ENCODE measurements at regions not wholly inside any gene's neighbourhood (a gene's known extent, or its start where the extent isn't known, plus 50 kb on each side); places are given as distances from the start of the nearest gene placed in this dataset.
"Not testable (repeated sequence)": the region's sequence is repeated elsewhere in the genome, so short reads cannot be mapped to it uniquely, and the experiment has no call there.

DNA sequence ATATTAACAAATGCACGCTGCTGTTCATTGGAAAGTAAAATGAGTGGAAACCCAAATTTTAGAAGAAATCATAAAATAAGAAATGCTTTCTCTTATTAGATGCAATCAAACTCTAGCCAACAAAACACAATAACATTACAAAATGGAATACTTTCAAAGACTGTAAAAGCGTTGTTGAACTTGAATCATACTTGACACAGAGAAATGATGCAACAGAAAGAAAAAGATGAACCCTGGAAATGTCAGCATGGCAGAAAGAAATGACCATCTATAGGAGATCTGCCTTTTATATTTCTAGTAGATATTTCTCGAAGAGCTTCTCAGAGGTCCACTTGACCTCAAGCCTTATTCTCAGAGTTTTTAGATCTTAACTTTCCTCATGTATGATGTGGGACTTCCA is 170.6 kb upstream of the MEIS1 start:
- CTCF ChIA-PET (ENCODE audit: partially characterized antibody): no interaction called here
- H3K4me1 Mint-ChIP-seq: no peaks in the 10 kb centered on the region
- Histone ChIP-seq H3K36me3 (ENCODE audit: insufficient read depth, low read length) (no peaks in the 10 kb centered on the region), H3K9me3 (ENCODE audit: control insufficient read depth in 1 of 2, low read length in 2 of 2) (no peaks in the 10 kb centered on the region), H3K27ac (ENCODE audit: low read depth, low read length) (no peak overlapping the region), H3K4me1 (ENCODE audit: insufficient read depth, low read length) (no peaks in the 10 kb centered on the region), H3K4me3 (ENCODE audit: low read length in 2 of 2) (no peak overlapping the region), H3K27me3 (ENCODE audit: insufficient read depth, low read length) (no peaks in the 10 kb centered on the region)
- intact Hi-C loops (cut with micrococcal nuclease): no loop called here
- DNase-seq: no peak
- H3K27ac Mint-ChIP-seq: no peak overlapping the region
- no peaks in the 10 kb centered on the region for H3K27me3 Mint-ChIP-seq
- H3K9me3 Mint-ChIP-seq: peaks cover 0 to 6% (median 1%) of the 10 kb centered on the region in 8 donors
- H3K36me3 Mint-ChIP-seq: no peaks in the 10 kb centered on the region
- no peak overlapping the region for H3K4me3 Mint-ChIP-seq
- POLR2A ChIA-PET (ENCODE audit: partially characterized antibody): no interaction called here

DNA sequence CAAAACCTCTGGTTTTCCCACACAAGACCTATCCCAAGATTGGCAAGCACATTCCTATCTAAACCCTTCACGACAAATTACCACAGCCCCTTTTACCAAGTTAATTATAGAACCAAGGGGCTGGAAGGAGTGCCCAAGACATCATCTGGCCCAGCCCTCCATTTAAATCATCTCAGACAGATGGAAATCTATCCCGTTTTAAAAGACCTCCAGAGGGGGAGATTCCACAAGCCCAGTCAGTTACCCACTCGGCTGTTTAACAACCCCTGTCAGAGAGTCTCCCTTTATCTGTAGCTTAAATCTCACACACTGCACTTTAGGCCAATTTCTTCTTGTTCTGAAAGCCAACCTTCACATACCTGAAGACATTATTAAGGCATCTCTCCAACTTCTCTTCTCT is 179.1 kb upstream of the MEIS1 start:
- H3K9me3 ChIP-seq (ENCODE audit: control insufficient read depth in 1 of 2, low read length in 2 of 2): no peaks in the 10 kb centered on the region
- H3K4me1 ChIP-seq (ENCODE audit: insufficient read depth, low read length): no peaks in the 10 kb centered on the region
- Mint-ChIP-seq H3K9me3 (peaks cover 0 to 7% (median 0%) of the 10 kb centered on the region in 8 donors), H3K4me1 (no peaks in the 10 kb centered on the region), H3K36me3 (no peaks in the 10 kb centered on the region), H3K27ac (no peak overlapping the region), H3K4me3 (no peak overlapping the region), H3K27me3 (no peaks in the 10 kb centered on the region)
- H3K36me3 ChIP-seq (ENCODE audit: insufficient read depth, low read length): no peaks in the 10 kb centered on the region
- DNase-seq: no peak
- no peak overlapping the region for H3K4me3 ChIP-seq (ENCODE audit: low read length in 2 of 2)
- intact Hi-C loops (cut with micrococcal nuclease): no loop called here
- ChIA-PET POLR2A (ENCODE audit: partially characterized antibody) (no interaction called here), CTCF (ENCODE audit: partially characterized antibody) (no interaction called here)
- no peaks in the 10 kb centered on the region for H3K27me3 ChIP-seq (ENCODE audit: insufficient read depth, low read length)
- H3K27ac ChIP-seq (ENCODE audit: low read depth, low read length): no peak overlapping the region

DNA sequence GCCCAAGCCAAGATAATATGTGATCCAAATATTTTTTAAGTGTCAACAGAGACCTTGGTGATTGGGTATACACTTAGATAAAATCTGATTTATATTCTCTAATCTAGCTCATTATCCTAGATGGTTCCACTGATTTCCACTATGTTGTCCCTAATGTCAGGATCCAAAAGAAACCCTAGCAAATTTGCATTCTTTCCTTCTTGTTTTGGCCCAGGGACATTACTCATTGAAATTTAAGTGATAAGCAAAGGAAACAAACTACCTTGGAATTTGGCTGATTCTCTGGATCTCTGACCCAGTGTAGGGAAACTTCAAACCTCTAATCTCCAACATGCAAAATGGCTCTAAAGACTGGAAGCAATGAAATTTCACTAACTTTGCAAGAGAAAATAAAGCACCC is 179.8 kb upstream of the MEIS1 start:
- Mint-ChIP-seq H3K4me1 (no peaks in the 10 kb centered on the region), H3K27ac (no peak overlapping the region), H3K9me3 (peaks cover 0 to 12% (median 0%) of the 10 kb centered on the region in 8 donors), H3K36me3 (no peaks in the 10 kb centered on the region), H3K27me3 (no peaks in the 10 kb centered on the region), H3K4me3 (no peak overlapping the region)
- Histone ChIP-seq H3K9me3 (ENCODE audit: control insufficient read depth in 1 of 2, low read length in 2 of 2) (no peaks in the 10 kb centered on the region), H3K4me1 (ENCODE audit: insufficient read depth, low read length) (no peaks in the 10 kb centered on the region), H3K36me3 (ENCODE audit: insufficient read depth, low read length) (no peaks in the 10 kb centered on the region), H3K27me3 (ENCODE audit: insufficient read depth, low read length) (no peaks in the 10 kb centered on the region), H3K4me3 (ENCODE audit: low read length in 2 of 2) (no peak overlapping the region), H3K27ac (ENCODE audit: low read depth, low read length) (no peak overlapping the region)
- no peak for DNase-seq
- ChIA-PET POLR2A (ENCODE audit: partially characterized antibody) (no interaction called here), CTCF (ENCODE audit: partially characterized antibody) (no interaction called here)
- intact Hi-C loops (cut with micrococcal nuclease): no loop called here

DNA sequence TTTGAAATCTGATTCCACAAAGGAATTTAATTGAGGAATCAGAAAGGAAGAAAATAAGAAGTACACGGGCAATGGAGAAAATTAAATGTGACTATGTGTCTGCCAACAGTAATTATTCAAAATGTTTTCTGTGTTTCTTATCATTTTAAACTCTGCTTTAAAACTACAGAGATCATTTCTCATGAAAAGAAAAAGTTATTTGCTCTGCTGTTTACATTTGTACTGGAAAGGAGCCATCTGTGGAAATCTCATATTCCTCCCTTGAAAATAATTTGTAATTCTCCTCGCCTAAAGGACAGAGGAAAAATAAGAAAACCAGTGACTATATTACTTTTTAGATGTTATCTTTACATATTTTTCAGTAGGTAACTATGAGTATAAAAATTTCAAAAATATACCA is 181.9 kb upstream of the MEIS1 start:
- no peak overlapping the region for H3K4me3 Mint-ChIP-seq

DNA sequence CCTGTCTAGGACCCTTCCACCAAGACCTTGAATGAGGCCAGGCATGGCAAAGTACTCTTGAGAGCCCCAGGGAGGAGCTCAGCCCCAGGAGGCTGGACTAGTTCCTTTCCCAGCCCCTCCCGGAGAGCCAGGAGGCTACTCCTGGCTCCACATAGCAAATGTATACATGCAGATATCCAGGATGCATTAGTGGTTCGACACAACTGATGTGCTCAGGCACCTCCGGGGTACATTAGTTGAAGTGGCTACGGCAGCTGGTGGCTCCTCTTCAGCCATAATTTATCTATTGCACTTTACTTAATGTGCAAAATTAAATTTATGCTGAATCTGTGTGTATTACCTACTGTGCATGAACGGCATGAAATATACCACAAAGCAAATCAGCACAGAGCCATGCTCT is 182.8 kb upstream of the MEIS1 start:
- Mint-ChIP-seq H3K27me3 (no peaks in the 10 kb centered on the region), H3K9me3 (peaks cover 0 to 11% (median 3%) of the 10 kb centered on the region in 8 donors), H3K36me3 (no peaks in the 10 kb centered on the region), H3K4me3 (no peak overlapping the region), H3K4me1 (no peaks in the 10 kb centered on the region), H3K27ac (no peak overlapping the region)
- no peaks in the 10 kb centered on the region for H3K27me3 ChIP-seq (ENCODE audit: insufficient read depth, low read length)
- CTCF ChIA-PET (ENCODE audit: partially characterized antibody): no interaction called here
- intact Hi-C loops (cut with micrococcal nuclease): no loop called here
- no peak overlapping the region for H3K4me3 ChIP-seq (ENCODE audit: low read length in 2 of 2)
- H3K36me3 ChIP-seq (ENCODE audit: insufficient read depth, low read length): no peaks in the 10 kb centered on the region
- H3K27ac ChIP-seq (ENCODE audit: low read depth, low read length): no peak overlapping the region
- no peaks in the 10 kb centered on the region for H3K4me1 ChIP-seq (ENCODE audit: insufficient read depth, low read length)
- no peaks in the 10 kb centered on the region for H3K9me3 ChIP-seq (ENCODE audit: control insufficient read depth in 1 of 2, low read length in 2 of 2)
- no peak for DNase-seq
- POLR2A ChIA-PET (ENCODE audit: partially characterized antibody): no interaction called here

More for the DNA sequence above, 181.9 kb upstream of the MEIS1 start:
- Histone ChIP-seq H3K4me3 (ENCODE audit: low read length in 2 of 2) (no peak overlapping the region), H3K36me3 (ENCODE audit: insufficient read depth, low read length) (no peaks in the 10 kb centered on the region), H3K27ac (ENCODE audit: low read depth, low read length) (no peak overlapping the region), H3K27me3 (ENCODE audit: insufficient read depth, low read length) (no peaks in the 10 kb centered on the region), H3K9me3 (ENCODE audit: control insufficient read depth in 1 of 2, low read length in 2 of 2) (no peaks in the 10 kb centered on the region), H3K4me1 (ENCODE audit: insufficient read depth, low read length) (no peaks in the 10 kb centered on the region)
- intact Hi-C loops (cut with micrococcal nuclease): no loop called here
- H3K27ac Mint-ChIP-seq: no peak overlapping the region
- POLR2A ChIA-PET (ENCODE audit: partially characterized antibody): no interaction called here
- peaks cover 0 to 12% (median 0%) of the 10 kb centered on the region in 8 donors for H3K9me3 Mint-ChIP-seq
- CTCF ChIA-PET (ENCODE audit: partially characterized antibody): no interaction called here
- H3K4me1 Mint-ChIP-seq: no peaks in the 10 kb centered on the region
- no peaks in the 10 kb centered on the region for H3K27me3 Mint-ChIP-seq
- DNase-seq: no peak
- H3K36me3 Mint-ChIP-seq: no peaks in the 10 kb centered on the region

DNA sequence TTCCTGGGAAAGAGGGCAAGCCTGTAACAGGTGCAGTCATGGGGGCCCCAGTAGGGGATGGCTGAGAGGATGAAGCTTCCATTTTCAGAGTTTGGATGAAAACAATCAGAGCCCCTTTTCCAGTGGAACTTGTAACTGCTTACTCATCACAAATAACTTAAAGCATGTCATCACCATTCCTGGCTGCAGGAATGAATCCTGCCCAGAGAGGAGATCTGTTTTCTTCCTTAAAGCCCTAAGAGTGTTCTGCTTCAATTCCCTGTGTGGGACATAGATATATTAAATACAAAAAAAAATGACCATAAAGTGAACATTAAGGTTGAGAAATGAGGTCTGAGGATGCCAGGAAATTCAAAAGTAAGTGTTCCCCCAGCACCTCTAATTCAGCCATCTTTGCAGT is 183.4 kb upstream of the MEIS1 start:
- CTCF ChIA-PET (ENCODE audit: partially characterized antibody): no interaction called here
- Mint-ChIP-seq H3K9me3 (peaks cover 0 to 11% (median 3%) of the 10 kb centered on the region in 8 donors), H3K4me1 (no peaks in the 10 kb centered on the region), H3K27me3 (no peaks in the 10 kb centered on the region), H3K4me3 (no peak overlapping the region), H3K27ac (no peak overlapping the region), H3K36me3 (no peaks in the 10 kb centered on the region)
- H3K27me3 ChIP-seq (ENCODE audit: insufficient read depth, low read length): no peaks in the 10 kb centered on the region
- no peak overlapping the region for H3K27ac ChIP-seq (ENCODE audit: low read depth, low read length)
- DNase-seq: no peak
- no peaks in the 10 kb centered on the region for H3K36me3 ChIP-seq (ENCODE audit: insufficient read depth, low read length)
- no peaks in the 10 kb centered on the region for H3K4me1 ChIP-seq (ENCODE audit: insufficient read depth, low read length)
- H3K4me3 ChIP-seq (ENCODE audit: low read length in 2 of 2): no peak overlapping the region
- intact Hi-C loops (cut with micrococcal nuclease): no loop called here
- H3K9me3 ChIP-seq (ENCODE audit: control insufficient read depth in 1 of 2, low read length in 2 of 2): no peaks in the 10 kb centered on the region
- POLR2A ChIA-PET (ENCODE audit: partially characterized antibody): no interaction called here

DNA sequence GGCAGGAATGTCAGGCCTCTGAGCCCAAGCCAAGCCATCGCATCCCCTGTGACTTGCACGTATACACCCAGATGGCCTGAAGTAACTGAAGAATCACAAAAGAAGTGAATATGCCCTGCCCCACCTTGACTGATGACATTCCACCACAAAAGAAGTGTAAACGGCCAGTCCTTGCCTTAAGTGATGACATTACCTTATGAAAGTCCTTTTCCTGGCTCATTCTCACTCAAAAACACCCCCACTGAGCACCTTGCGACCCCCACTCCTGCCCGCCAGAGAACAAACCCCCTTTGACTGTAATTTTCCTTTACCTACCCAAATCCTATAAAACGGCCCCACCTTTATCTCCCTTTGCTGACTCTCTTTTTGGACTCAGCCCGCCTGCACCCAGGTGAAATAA is 185.8 kb upstream of the MEIS1 start:
- H3K9me3 ChIP-seq (ENCODE audit: control insufficient read depth in 1 of 2, low read length in 2 of 2); DNase-seq; H3K4me3 Mint-ChIP-seq; H3K27me3 ChIP-seq (ENCODE audit: insufficient read depth, low read length); H3K27ac Mint-ChIP-seq; intact Hi-C loops (cut with micrococcal nuclease); H3K4me1 ChIP-seq (ENCODE audit: insufficient read depth, low read length); H3K4me3 ChIP-seq (ENCODE audit: low read length in 2 of 2); H3K36me3 ChIP-seq (ENCODE audit: insufficient read depth, low read length); H3K4me1 Mint-ChIP-seq; CTCF ChIA-PET (ENCODE audit: partially characterized antibody); H3K27me3 Mint-ChIP-seq; H3K27ac ChIP-seq (ENCODE audit: low read depth, low read length); H3K36me3 Mint-ChIP-seq; POLR2A ChIA-PET (ENCODE audit: partially characterized antibody): not testable (repeated sequence)
- H3K9me3 Mint-ChIP-seq: peaks cover 0 to 12% (median 7%) of the 10 kb centered on the region in 8 donors

DNA sequence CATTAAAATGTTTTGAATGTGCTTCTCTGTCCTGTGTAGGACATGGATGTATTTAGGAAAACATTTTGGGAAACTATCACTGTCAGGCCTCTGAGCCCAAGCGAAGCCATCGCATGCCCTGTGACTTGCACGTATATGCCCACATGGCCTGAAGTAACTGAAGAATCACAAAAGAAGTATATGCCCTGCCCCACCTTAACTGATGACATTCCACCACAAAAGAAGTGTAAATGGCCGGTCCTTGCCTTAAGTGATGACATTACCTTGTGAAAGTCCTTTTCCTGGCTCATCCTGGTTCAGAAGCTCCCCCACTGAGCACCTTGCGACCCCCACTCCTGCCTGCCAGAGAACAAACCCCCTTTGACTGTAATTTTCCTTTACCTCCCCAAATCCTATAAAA is 191.1 kb upstream of the MEIS1 start:
- H3K4me3 ChIP-seq (ENCODE audit: low read length in 2 of 2); POLR2A ChIA-PET (ENCODE audit: partially characterized antibody); H3K36me3 ChIP-seq (ENCODE audit: insufficient read depth, low read length); H3K4me3 Mint-ChIP-seq; H3K9me3 ChIP-seq (ENCODE audit: control insufficient read depth in 1 of 2, low read length in 2 of 2); H3K36me3 Mint-ChIP-seq; intact Hi-C loops (cut with micrococcal nuclease); H3K4me1 ChIP-seq (ENCODE audit: insufficient read depth, low read length); H3K4me1 Mint-ChIP-seq; H3K27ac ChIP-seq (ENCODE audit: low read depth, low read length); H3K27me3 Mint-ChIP-seq; H3K27ac Mint-ChIP-seq; CTCF ChIA-PET (ENCODE audit: partially characterized antibody); H3K9me3 Mint-ChIP-seq; DNase-seq; H3K27me3 ChIP-seq (ENCODE audit: insufficient read depth, low read length): not testable (repeated sequence)

All from CD4-positive, alpha-beta memory T cell (primary cell).